HG03575 (cell line): ENCODE measurements at regions not wholly inside any gene's neighbourhood (a gene's known extent, or its start where the extent isn't known, plus 50 kb on each side); places are given as distances from the start of the nearest gene placed in this dataset.

Experiments used
- ATAC-seq: cut with Tn5 transposase; IDR thresholded peaks from one replicate; pipeline ENCODE4 v1.9.1; 2021; ENCODE audit not compliant: unreplicated experiment, insufficient number of reproducible peaks, low FRiP score; ENCODE audit errors: extremely low read depth

GRCh38 chr3:182111967-182112366 is 400.2 kb downstream of the SOX2 start:
- ATAC-seq = no peak

DNA sequence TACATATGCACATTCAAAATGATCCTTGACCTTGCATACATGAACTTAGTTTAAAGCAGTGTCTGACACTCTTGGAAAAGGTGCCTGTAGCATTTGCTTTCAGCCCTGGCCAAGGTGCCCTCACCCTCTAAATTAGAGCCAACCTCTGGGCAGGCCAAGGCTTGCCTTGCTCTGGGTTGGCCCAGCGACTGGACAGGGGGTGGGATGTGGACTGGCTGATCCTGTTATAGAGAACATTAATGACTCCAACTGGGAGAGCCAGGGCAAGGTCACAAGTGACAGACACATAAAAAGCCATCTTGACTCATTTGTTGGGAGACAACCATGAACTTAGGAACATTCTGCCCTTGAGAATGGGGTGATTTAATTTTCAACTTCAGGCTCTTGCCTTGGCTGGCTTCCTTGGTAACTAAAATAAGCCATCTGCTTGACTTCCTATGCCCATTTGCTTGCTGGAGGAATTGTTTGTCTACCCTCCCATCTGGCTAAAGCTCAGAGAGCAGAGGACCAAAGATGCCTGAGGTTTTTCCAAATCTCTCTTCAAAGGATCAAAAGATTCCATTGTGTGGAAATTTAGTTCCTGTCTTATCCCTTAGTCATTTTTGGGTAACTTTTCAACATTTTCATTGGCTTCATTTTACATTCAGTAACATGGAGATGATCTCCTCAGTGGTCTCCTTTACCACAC is 403.7 kb downstream of the SOX2 start:
- ATAC-seq = no peak

DNA sequence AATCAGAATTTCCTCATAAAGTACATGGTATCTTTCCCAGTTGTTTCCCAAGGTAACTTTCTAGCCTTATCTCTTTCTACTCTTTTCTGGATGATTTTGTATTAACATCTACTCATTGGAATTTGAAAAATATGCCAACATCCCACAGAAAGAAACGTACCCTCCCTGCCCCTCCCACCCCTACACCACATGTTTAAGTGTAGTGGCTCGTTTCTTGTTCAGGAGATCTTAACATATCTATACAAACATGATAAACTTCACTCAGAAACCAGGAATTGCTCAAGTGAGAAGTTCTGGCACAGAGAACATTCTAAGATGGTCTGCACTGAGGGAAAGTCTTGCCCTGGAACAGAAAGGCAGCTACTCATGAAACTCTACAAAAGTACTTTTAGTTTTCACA is 404.7 kb downstream of the SOX2 start:
- no peak for ATAC-seq

GRCh38 chr3:182117131-182117530 is 405.4 kb downstream of the SOX2 start:
- ATAC-seq = no peak

GRCh38 chr3:182117583-182117982 is 405.9 kb downstream of the SOX2 start:
- no peak for ATAC-seq

- no peak for ATAC-seq
These were observed 406.3 kb downstream of the SOX2 start for GRCh38 chr3:182118066-182118465.

- ATAC-seq = no peak
These were observed 409.7 kb downstream of the SOX2 start for GRCh38 chr3:182121401-182121800.

GRCh38 chr3:182122779-182123178 is 411.1 kb downstream of the SOX2 start:
- no peak for ATAC-seq

DNA sequence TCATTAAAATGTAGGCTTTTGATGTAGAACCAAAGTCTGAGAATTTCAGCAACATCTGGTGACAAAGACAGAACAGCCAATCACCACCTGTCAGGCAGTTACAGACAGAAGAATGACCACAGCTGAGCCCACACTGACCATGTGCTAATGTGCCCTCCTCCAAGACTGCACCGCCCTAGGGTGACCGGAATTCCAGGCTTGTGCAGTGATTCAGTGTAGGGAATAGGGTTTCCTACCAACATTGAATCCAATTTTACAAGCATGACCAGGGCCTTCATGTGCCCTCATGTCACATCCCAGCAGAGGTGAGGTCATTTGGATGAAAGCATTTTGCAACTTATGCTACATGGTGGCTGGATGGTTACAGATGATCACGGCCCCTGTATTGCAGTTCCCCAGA is 412.5 kb downstream of the SOX2 start:
- ATAC-seq = no peak

DNA sequence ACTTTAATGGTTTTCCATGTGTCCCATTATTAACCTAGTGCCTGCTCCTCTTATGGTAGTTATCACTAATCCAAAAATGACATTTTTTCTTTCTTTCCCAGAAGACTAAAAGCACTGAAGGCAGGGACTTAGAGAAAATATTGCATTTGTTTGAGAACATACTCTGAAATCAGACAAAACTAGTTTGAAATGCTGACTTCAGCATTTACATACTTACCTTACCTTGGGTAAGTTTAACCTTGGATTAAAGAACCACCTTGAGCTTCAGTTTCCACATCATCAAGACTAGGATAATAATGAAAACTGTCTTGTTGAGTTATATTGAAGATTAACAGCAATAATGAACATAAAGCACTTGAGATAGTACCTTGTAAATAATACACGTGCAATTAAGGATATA is 413.0 kb downstream of the SOX2 start:
- ATAC-seq = no peak

DNA sequence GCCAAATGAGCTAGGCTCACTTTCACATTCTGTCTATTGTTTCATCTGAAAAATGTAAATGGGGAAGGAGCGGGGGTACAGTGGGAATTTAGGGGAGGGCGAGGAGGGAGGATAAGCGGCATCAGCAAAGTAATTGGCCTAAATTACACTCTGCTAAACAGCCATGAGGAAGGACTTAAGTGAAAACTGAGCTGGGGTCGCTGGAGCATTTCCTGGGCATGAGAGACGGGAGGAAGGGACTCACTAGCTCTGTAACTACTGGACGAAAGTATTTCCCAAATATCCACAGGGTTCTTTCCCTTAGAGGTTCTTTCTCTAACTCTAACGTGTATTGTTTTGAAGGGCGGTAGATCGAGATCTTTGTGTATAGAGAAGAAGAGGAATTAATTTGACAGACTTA is 418.0 kb downstream of the SOX2 start:
- no peak for ATAC-seq

DNA sequence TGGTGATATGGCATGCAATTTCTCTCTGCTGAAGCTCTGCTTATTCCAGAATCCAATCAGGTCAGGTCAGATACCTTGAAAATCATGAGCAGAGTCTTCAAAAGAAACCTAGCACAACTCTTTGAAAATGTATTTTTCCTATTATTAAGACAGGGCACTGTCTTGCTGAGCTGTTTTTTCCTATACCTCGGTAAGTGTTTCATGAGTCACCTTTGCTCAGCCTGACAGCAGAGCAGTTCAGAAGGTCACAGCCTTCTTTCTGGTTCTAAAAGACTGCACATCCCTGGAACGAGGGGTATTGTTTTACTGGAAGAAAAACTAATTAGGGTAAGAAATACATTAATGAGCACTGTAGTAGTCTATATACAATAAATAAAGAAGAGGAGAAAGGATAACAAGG is 422.0 kb downstream of the SOX2 start:
- ATAC-seq = no peak

DNA sequence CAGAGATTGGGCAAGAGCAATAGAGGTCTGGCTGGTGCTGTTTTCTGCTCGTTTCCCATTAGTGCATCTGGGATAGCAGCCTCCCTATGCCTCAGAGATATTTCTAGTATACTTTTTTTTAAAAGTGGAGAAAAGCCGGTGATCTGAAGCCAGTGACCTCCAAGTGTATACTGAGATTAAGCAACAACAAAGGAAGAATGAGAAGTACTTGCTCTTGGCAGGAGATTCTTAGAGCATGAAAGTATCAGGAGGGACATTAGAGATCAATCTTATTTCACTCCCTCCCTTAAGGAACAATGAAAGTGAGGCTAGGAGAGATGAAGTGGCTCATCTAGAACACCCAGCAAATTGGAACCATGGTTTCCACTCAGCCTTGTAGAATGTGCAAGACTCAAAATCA is 423.3 kb downstream of the SOX2 start:
- no peak for ATAC-seq

- no peak for ATAC-seq
These were observed 424.5 kb downstream of the SOX2 start for GRCh38 chr3:182136008-182136910.

DNA sequence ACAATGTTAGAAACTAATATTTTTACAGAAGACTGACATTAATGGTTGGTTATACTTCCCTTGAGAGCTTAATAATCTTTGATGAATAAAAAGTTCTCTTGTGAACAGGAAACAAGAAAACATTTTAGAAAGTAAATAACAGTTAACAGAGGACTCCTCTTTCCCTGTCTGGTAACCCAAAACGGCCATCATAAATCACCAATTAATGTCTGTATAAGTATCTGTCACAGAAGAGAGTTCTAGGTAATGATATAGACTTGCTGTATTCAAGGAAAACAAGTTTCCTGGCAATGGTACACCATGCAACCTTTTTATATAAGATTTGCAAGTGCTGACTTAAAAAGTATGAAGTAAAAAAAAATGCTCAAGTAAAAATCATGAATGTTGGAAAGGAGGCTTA is 426.7 kb downstream of the SOX2 start:
- ATAC-seq = no peak

DNA sequence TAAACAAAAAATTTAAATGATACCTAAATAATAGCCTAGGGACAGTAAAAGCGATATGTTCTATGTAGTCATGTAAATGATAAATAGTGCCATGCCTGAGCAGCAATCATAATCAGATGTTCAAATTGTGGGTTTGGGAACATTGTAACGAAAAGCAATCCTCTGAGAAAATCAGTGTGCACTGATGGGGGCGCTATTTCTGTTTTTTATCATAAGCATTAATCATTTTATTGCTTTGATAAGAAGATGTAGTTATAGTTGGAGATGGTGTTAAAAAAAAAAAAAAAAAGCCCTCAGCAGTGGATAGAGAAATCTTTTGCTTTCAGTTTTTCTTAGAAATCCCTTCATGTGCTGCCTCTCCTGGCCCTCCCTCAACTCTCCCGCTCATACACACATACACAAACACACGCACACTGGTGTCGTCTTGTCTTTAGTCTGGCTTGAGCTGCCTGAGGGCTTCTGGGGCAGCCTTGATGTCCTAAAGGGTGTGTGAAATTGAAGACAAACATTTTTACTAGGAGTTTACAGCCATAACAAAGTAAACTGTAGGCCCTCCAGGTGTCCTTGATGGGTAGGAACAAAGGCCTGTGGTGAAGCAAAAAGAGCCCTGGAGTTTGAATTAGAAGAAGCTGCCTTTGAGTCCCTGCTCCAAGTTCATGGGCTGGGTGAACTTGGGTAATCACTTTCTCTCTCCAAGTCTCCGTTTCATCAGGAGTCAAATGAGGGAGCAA is 428.1 kb downstream of the SOX2 start:
- ATAC-seq = no peak

DNA sequence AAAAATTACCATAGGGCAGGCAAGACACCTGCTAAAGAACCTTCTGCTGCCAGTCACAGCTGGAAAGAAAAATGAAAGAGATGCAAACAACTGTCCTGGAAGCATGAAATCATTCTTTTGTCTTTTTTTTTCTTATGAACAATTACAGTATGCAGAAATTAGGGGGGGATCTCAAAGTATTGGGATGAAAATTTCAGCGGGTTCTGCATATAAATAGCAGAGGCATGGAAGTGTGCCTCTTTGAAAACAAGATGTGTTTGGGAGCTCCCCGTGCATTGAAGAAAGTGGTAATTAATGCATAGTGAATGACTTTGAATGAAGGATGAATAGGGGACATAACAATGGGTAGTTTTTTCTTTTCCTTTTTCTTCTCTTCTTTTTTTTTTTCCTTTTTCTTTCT is 431.2 kb downstream of the SOX2 start:
- ATAC-seq = no peak

GRCh38 chr3:182143903-182144302 is 432.2 kb downstream of the SOX2 start:
- no peak for ATAC-seq

- no peak for ATAC-seq
These were observed 436.6 kb downstream of the SOX2 start for GRCh38 chr3:182148360-182148759.

DNA sequence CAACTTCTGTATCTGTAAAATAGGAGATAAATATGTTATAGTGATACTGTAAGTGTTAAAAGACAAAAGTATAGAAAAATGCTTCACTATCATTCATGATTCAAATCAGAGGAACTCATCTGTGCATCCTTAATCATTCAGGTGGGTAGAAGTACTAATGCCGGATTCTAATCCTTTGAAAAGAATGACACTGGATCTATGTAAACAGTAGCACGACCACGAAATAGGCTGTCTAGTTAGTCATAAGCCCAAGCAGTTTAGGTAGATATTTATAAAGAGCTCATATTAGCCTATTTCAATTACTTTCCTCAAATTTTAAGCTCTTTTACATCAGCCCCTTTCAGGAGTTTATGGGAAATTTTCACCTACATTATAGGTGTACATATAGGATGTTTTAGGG is 437.9 kb downstream of the SOX2 start:
- no peak for ATAC-seq
